HEK293 (cell line): ENCODE measurements at regions not wholly inside any gene's neighbourhood (a gene's known extent, or its start where the extent isn't known, plus 50 kb on each side); places are given as distances from the start of the nearest gene placed in this dataset.

Experiments used
- CTCF ChIP-seq: fragments of 450-650 bp; formaldehyde crosslinking; IDR thresholded peaks from 2 replicates; pipeline ENCODE4 v1.5.1; 2016; ENCODE audit warnings: missing biosample characterization, missing genetic modification characterization
- ZFHX2 ChIP-seq: fragments of 450-650 bp; formaldehyde crosslinking; conservative IDR thresholded peaks from 2 replicates; pipeline ENCODE4 v1.5.1; 2016; ENCODE audit warnings: missing biosample characterization, missing genetic modification characterization
- ZNF626 ChIP-seq: fragments of 450-650 bp; sonication (Bioruptor Pico); formaldehyde crosslinking; IDR thresholded peaks from 2 replicates; pipeline ENCODE4 v1.5.1; 2018; ENCODE audit warnings: missing biosample characterization, missing genetic modification characterization, inconsistent platforms
- ZNF792 ChIP-seq: fragments of 450-650 bp; formaldehyde crosslinking; IDR thresholded peaks from 2 replicates; pipeline ENCODE4 v1.5.1; 2016; ENCODE audit warnings: missing biosample characterization, missing genetic modification characterization
- TF ChIP-seq, protein P1 (sequence below): fragments of 450-650 bp; formaldehyde crosslinking; IDR thresholded peaks from 2 replicates; pipeline ENCODE4 v1.5.0; 2017; ENCODE audit warnings: missing biosample characterization, missing genetic modification characterization, borderline replicate concordance

DNA sequence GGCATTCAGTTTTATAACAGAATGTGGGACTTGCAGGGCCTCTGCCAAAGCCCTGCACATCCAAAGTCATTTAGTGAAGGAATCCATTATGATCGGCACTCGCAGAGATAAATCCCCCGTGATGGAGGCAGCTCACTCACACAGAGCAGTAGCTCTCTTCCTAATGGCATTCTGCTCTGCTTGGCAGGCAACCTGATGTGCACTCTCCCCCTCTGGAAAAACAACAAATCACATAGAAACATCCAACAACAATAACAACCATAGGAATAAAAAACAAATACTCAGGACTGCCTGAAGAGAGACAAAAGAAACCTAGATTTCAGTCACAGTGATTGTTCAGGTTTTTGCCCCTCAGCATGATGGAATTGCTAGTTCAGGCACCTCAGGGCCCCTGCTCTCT, 59.7 kb downstream of the NAA11 start:
- TF ChIP-seq CTCF (tag by site-specific recombination) (no peak), ZNF792 (tag by site-specific recombination) (no peak), ZNF626 (tag by site-specific recombination) (no peak), ZFHX2 (tag by site-specific recombination) (no peak)
- TF ChIP-seq, protein P1, sequence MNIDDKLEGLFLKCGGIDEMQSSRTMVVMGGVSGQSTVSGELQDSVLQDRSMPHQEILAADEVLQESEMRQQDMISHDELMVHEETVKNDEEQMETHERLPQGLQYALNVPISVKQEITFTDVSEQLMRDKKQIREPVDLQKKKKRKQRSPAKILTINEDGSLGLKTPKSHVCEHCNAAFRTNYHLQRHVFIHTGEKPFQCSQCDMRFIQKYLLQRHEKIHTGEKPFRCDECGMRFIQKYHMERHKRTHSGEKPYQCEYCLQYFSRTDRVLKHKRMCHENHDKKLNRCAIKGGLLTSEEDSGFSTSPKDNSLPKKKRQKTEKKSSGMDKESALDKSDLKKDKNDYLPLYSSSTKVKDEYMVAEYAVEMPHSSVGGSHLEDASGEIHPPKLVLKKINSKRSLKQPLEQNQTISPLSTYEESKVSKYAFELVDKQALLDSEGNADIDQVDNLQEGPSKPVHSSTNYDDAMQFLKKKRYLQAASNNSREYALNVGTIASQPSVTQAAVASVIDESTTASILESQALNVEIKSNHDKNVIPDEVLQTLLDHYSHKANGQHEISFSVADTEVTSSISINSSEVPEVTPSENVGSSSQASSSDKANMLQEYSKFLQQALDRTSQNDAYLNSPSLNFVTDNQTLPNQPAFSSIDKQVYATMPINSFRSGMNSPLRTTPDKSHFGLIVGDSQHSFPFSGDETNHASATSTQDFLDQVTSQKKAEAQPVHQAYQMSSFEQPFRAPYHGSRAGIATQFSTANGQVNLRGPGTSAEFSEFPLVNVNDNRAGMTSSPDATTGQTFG (tag by site-specific recombination) = no peak
